ENCODE measurements at regions not wholly inside any gene's neighbourhood (a gene's known extent, or its start where the extent isn't known, plus 50 kb on each side); places are given as distances from the start of the nearest gene placed in this dataset.

- TF ChIP-seq SUZ12 (IDR thresholded peaks at IDR 0.05; ENCODE audit: extremely low read depth, insufficient read depth, insufficient read length) (no peak), YY1 (IDR thresholded peaks at IDR 0.05; ENCODE audit: insufficient read depth, insufficient read length) (no peak), ZNF274 (IDR thresholded peaks at IDR 0.05; ENCODE audit: low read depth, low read length) (no peak)
Observed at GRCh38 chr12:46492471-46493085, 120.0 kb upstream of the SLC38A2 start.

All from NT2/D1 (cell line).